Uterus (tissue), 3 donors: ENCODE measurements at regions not wholly inside any gene's neighbourhood (a gene's known extent, or its start where the extent isn't known, plus 50 kb on each side); places are given as distances from the start of the nearest gene placed in this dataset.

Experiments used
- DNase-seq, 2 donors: peaks; one replicate each; pipeline ENCODE4 v3.0.0-alpha.2; 2019 to 2020
- H3K27ac ChIP-seq, 2 donors: fragments of 200-600 bp; sonication (generic); 1 replicate in 1 of 2; 2 replicates in 1 of 2; pipeline ENCODE4 v1.5.1; 2016 to 2018
- H3K27me3 ChIP-seq, 2 donors: fragments of 200-600 bp; sonication (generic); one replicate each; pipeline ENCODE4 v1.5.1; 2018 to 2019; ENCODE audit warnings: control low read depth in 1 of 2
- H3K36me3 ChIP-seq, 2 donors: fragments of 200-600 bp; sonication (generic); one replicate each; pipeline ENCODE4 v1.5.1; 2019; ENCODE audit warnings: control low read depth in 1 of 2
- H3K4me1 ChIP-seq, 2 donors: fragments of 200-600 bp; sonication (generic); one replicate each; pipeline ENCODE4 v1.5.1; 2018 to 2019; ENCODE audit warnings: control low read depth in 1 of 2
- H3K4me3 ChIP-seq, 2 donors: fragments of 200-600 bp; sonication (generic); 1 replicate in 1 of 2; 2 replicates in 1 of 2; pipeline ENCODE4 v1.5.1; 2018 to 2019; ENCODE audit warnings: mild to moderate bottlenecking in 1 of 2
- H3K9me3 ChIP-seq, 2 donors: fragments of 200-600 bp; sonication (generic); one replicate each; pipeline ENCODE4 v1.5.1; 2019; ENCODE audit warnings: control low read depth in 1 of 2
- POLR2A ChIP-seq, 2 donors: fragments of 450-650 bp; IDR thresholded peaks; one replicate each; pipeline ENCODE4 v1.6.1; 2016; ENCODE audit warnings: antibody characterized with exemption in 2 of 2, mild to moderate bottlenecking in 1 of 2, moderate library complexity in 1 of 2
- intact Hi-C: fragments of 100-400 bp; cut with DNase I; formaldehyde crosslinking; loops from one replicate; pipeline ENCODE4 v1.15.1; 2023; ENCODE audit warnings: low total_unique reads
- TF ChIP-seq, protein P1 (sequence below), 4 experiments: fragments of 200-600 bp in 2 of 4; fragments of 450-650 bp in 2 of 4; sonication (generic) in 2 of 4; IDR thresholded peaks; one replicate each; pipeline ENCODE4 v1.5.1; 2016 to 2019; ENCODE audit warnings: antibody characterized with exemption in 4 of 4, mild to moderate bottlenecking in 2 of 4, moderate library complexity in 1 of 4
- donor health status: DM: yes; HTN: yes; CAD: no.

DNA sequence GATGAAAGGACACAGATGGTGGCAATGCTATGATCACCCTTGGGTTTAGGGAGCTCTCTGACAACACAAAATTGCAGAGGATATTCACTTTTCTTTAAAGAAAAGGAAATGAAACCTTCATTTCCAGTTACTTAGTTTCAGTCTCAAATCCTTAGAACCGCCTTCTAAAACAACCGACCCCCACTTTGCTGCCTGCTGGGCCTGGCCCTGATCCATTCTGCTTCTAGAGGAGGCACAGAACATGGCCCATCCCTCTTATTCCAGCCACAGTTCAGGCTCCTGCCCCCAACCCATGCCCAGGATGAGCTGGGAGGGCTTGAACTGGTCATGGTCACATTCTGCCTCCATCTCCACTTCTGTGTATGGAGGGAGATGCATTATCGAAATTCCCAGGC is 311.6 kb downstream of the EN1 start:
- H3K36me3 ChIP-seq: no peaks in the 10 kb centered on the region
- DNase-seq: no peak
- no peak for TF ChIP-seq POLR2A (IDR thresholded peaks at IDR 0.05)
- TF ChIP-seq, protein P1, sequence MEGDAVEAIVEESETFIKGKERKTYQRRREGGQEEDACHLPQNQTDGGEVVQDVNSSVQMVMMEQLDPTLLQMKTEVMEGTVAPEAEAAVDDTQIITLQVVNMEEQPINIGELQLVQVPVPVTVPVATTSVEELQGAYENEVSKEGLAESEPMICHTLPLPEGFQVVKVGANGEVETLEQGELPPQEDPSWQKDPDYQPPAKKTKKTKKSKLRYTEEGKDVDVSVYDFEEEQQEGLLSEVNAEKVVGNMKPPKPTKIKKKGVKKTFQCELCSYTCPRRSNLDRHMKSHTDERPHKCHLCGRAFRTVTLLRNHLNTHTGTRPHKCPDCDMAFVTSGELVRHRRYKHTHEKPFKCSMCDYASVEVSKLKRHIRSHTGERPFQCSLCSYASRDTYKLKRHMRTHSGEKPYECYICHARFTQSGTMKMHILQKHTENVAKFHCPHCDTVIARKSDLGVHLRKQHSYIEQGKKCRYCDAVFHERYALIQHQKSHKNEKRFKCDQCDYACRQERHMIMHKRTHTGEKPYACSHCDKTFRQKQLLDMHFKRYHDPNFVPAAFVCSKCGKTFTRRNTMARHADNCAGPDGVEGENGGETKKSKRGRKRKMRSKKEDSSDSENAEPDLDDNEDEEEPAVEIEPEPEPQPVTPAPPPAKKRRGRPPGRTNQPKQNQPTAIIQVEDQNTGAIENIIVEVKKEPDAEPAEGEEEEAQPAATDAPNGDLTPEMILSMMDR (IDR thresholded peaks at IDR 0.05): no peak
- H3K27me3 ChIP-seq: no peaks in the 10 kb centered on the region
- no peaks in the 10 kb centered on the region for H3K4me1 ChIP-seq
- no peaks in the 10 kb centered on the region for H3K9me3 ChIP-seq
- H3K27ac ChIP-seq: no peak overlapping the region
- H3K4me3 ChIP-seq: no peak overlapping the region
- intact Hi-C loops: no loop called here

DNA sequence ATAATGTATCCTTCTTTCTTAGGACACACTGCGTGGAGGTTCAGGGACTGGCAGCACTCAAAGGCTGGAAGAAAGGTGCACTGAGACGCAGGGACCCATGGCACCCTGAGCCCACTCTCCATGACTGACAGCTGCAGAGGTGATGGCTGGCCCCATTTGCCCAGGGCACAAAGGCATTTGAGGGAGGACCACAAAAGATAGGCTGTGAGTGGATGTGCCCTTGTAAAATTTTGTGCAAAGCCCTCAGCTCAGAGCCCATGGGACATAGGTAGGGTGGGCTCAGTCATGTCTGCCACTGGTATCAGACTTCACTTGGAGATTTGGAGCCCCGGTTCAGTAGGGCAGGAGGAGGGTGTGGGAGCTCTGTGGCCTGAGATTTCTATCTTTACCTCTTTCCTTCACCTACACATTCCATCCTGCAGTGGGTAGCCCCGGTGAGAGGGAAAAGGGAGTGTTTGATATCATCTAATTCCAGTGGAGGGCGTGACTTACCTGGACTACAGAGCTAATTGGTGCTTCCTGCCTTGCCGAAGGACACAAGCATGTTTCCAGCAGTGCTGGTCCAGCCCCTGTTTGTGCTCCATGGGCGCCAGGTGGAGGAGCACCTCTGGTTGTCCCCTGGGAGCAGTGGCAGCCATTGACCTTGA is 312.2 kb downstream of the EN1 start:
- no peaks in the 10 kb centered on the region for H3K36me3 ChIP-seq
- intact Hi-C loops: no loop called here
- no peaks in the 10 kb centered on the region for H3K27me3 ChIP-seq
- no peak for TF ChIP-seq POLR2A (IDR thresholded peaks at IDR 0.05)
- TF ChIP-seq, protein P1 (IDR thresholded peaks at IDR 0.05): no peak
- H3K4me3 ChIP-seq: no peak overlapping the region
- H3K9me3 ChIP-seq: no peaks in the 10 kb centered on the region
- DNase-seq: no peak
- H3K27ac ChIP-seq: no peak overlapping the region
- H3K4me1 ChIP-seq: no peaks in the 10 kb centered on the region

GRCh38 chr2:118530976-118531375 is 316.5 kb downstream of the EN1 start:
- no peaks in the 10 kb centered on the region for H3K27me3 ChIP-seq
- no peak overlapping the region for H3K27ac ChIP-seq
- no peaks in the 10 kb centered on the region for H3K4me1 ChIP-seq
- no peak for TF ChIP-seq POLR2A (IDR thresholded peaks at IDR 0.05)
- TF ChIP-seq, protein P1 (IDR thresholded peaks at IDR 0.05): no peak
- intact Hi-C loops: no loop called here
- no peak overlapping the region for H3K4me3 ChIP-seq
- no peaks in the 10 kb centered on the region for H3K36me3 ChIP-seq
- no peak for DNase-seq
- no peaks in the 10 kb centered on the region for H3K9me3 ChIP-seq

- intact Hi-C loops: no loop called here
- Histone ChIP-seq H3K27ac (no peak overlapping the region), H3K4me3 (no peak overlapping the region), H3K4me1 (no peaks in the 10 kb centered on the region), H3K27me3 (no peaks in the 10 kb centered on the region), H3K36me3 (no peaks in the 10 kb centered on the region), H3K9me3 (no peaks in the 10 kb centered on the region)
- no peak for DNase-seq
- TF ChIP-seq POLR2A (IDR thresholded peaks at IDR 0.05): no peak
These were observed 317.4 kb downstream of the EN1 start for GRCh38 chr2:118529908-118530599.

DNA sequence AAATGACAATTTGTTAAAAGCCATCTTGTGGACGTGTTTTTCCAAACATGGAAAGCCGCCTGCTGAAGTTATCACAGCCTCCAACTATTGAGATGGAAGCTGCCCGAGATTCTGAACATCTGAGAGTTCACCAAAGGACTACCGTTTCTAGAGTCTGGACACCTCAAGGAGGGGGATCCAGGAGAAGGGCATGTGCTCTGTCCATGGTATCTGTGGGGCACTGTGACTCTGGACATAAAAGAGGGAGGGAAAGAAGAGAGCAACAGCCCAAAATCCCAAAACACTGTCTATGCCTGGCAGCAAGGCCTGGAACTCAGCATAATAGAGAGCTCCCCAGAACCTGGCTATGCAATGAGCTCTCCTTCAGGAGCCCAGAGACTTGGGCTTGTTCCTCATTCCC is 319.9 kb downstream of the EN1 start:
- no peaks in the 10 kb centered on the region for H3K36me3 ChIP-seq
- H3K27me3 ChIP-seq: no peaks in the 10 kb centered on the region
- no peaks in the 10 kb centered on the region for H3K9me3 ChIP-seq
- intact Hi-C loops: no loop called here
- no peak for DNase-seq
- H3K27ac ChIP-seq: no peak overlapping the region
- no peak overlapping the region for H3K4me3 ChIP-seq
- no peak for TF ChIP-seq POLR2A (IDR thresholded peaks at IDR 0.05)
- TF ChIP-seq, protein P1 (IDR thresholded peaks at IDR 0.05): no peak
- H3K4me1 ChIP-seq: no peaks in the 10 kb centered on the region
